HG02938 (cell line): ENCODE measurements at regions not wholly inside any gene's neighbourhood (a gene's known extent, or its start where the extent isn't known, plus 50 kb on each side); places are given as distances from the start of the nearest gene placed in this dataset.
"Not testable (repeated sequence)": the region's sequence is repeated elsewhere in the genome, so short reads cannot be mapped to it uniquely, and the experiment has no call there.

Experiments used
- ATAC-seq: cut with Tn5 transposase; IDR thresholded peaks from one replicate; pipeline ENCODE4 v1.9.1; 2021; ENCODE audit warnings: mild to moderate bottlenecking, moderate library complexity; ENCODE audit not compliant: unreplicated experiment

DNA sequence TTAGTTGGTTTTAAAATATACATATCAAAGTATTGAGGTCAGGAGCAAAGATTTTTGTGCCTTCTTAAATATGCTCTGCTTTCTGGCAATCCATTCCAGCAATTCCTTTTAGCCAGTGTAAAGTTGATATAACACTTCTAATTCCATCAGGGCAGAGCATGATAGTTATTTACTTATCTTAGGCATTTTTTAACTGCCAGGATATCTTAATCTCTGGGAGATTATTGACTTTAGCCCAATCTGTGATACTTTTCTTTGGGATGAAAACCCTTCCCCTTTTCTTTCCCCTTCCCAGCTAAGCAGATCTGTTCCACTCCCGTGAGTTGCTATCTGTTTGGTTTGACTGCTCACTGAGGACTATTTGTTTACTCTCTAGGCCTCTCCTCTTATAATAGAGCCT, 168.7 kb upstream of the RSPO3 start:
- no peak for ATAC-seq

DNA sequence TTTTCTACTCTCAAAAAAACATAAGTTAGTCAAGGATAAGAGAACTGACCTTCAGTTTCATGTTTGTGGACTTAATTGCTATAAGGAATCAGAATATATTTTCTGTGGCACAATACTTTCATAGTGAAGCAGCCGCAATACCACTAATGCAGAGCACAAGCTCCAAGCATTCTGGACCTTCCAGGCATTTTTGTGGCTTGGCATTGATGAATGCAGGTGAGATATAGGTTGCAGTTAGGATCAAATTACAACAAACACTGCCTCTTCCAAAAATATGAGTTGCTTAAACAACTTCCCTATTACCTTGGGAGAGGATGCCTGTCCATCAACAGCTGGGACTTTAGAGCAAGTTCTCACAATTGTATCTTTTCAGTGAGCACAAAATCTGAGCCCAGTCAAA, 162.8 kb upstream of the RSPO3 start:
- ATAC-seq, result no peak

DNA sequence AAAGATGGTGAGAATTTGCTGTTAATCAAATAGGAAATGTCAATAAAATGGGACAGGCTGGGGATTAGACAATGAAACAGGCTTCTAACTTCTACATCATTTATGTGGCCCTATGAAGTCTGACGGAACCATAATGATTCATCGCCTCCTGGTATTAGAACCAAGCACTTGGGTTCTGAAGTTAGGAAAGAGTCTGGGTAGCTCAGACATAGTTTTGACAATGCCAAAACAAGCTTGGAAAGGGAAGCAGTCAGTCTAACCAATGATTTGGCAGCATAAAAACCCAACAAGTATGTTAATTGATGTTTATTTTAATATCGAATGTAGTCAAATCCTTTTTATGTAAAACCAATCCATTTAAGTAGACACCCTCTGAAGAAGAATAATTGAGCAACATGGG, 160.8 kb upstream of the RSPO3 start:
- no peak for ATAC-seq

DNA sequence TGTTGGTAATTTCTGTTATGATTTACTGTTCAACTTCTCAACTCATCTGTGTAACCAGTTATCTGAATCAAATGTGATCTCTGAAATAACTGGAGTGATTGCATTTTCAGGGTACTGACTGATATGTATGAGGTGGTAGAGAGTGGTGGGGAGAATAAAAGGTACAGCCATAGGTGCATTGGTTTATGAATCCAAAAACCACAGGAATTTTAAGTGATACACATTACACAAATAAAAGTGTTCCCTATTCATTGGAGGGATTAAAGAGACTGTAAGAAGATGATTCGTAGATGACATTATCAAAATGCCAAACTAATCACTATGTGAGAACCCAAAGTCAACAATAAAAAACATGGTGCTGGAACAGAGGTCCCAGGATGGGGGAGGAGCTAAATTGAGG, 158.7 kb upstream of the RSPO3 start:
- no peak for ATAC-seq

DNA sequence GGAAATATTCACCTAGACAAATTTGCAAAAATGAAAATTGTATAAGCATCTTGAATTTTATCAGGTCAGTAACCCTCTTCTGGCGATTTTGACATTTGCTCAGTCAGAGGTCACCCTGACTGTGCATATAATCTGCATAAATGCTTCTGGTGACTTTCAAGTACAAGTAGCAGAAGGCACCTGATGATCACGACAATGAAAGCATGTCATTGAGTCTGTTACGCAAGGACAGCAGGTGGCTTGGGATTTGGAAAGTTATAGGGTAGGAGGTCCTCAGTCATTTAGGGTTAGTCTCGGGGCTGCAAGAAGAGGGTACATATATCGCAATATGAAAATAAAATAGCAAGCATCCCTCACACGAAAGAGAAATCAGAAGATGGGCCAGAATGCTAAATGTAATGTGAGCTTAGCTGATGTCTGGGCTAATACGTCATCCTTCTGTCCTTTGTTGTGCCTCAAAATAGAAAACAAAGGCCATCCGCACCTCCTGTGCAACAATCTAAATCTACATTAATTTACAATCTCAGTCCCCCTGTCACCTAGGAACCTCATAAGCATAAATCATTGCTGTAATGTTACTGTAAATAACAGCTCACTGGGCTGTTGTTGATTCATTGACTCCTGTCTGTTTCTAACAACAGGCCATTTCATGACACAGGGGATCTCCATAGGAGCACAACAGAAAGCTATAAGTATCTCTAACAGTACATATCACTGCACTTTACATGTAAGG, 155.2 kb upstream of the RSPO3 start:
- ATAC-seq, result no peak

DNA sequence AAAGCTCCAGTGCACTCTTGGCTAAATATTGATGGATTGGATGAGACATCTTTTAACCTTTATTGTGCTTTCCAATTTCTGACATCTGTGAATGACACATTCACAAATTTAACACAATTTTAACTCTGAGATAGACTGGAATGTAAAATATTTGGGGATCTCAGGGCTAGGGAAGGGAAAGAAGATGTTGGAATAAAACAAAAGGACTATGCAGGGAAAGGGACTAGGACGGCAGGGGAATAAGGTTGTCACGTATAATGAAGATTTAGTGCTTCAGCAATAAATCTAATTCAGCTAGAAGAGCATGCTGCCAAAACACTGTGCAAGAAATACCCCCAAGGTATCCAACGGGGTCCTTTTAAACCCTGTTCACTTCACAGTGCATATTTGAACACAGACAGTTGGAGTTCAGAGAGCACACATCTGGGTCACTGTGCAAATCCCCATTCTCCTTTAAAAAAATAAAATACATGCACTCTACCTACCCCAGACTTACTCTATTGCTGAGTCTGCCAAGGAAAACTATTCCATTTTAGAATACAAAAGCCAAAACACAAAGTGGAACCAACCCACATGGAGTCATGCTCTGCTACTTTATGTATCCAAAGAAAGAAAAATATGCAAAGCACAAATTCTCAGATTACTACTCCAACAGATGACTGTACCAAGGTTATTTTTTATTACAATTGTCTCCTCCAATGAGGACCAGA, 151.0 kb upstream of the RSPO3 start:
- ATAC-seq, result no peak

DNA sequence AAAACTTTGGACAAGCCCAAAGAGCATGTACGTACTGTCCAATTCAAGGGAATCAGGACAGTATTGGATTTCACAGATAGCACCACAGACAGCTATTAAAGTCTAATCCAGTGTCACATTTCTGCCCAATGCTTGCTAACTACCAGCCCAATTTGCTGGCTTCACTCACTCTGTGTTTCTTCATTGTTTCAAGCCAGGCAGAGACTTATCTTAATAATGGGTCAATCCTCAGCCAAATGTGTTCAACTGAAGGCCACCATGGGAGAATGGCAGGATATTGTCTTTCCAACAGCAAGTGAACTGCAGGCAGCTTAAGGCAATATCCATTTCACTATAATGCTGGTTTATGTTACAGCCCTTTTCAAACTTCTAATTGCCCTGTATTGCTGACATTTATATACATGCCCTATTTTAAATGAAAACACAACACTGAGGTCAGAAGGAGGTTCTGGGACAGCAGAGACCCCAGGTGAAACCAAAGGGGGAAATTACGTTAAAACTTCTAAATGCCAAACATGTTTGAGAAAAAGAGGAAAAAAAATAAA, 142.1 kb upstream of the RSPO3 start:
- ATAC-seq, result no peak

DNA sequence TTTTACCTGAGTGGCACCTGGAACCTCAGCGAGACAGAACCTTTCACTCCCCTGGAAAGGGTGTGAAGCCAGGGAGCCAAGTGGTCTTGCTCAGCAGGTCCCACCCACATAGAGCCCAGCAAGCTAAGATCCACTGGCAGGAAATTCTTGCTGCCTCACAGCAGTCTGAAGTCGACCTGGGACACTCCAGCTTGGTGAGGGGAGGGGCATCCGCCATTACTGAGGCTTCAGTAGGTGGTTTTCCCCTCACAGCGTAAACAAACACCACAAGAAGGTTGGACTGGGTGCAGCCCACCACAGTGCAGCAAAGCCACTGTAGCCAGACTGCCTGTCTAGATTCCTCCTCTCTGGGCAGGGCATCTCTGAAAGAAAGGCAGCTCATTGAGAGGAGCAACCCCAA, 134.7 kb upstream of the RSPO3 start:
- no peak for ATAC-seq

DNA sequence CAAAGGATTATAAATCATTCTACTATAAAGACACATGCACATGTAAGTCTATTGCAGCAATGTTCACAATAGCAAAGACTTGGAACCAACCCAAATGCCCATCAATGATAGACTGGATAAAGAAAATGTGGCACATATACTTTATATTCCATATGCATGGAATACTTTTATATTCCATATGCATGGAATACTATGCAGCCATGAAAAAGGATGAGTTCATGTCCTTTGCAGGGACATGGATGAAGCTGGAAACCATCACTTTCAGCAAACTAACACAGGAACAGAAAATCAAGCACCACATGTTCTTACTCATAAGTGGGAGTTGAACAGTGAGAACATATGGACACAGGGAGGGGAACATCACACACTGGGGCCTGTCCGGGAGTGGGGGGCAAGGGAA, 130.3 kb upstream of the RSPO3 start:
- ATAC-seq, result not testable (repeated sequence)

DNA sequence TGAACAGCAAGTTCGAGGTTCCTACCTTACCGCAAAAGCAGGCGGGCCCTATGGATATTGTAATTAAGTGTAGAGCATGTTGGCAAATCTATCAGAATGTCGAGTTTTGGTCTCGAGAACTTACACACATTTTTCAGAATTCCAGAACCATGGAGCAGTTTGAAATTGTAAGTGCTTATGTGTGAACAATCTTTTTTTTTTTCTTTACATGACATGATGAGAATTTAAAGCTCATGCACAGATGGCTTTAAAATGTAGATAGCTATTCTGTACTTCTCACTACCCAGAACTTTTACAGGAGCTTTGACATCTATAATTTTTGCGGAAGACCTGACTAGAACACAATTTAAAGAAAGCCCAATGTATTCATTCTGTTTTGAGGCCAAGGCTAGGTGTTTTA, 117.8 kb upstream of the RSPO3 start:
- no peak for ATAC-seq

DNA sequence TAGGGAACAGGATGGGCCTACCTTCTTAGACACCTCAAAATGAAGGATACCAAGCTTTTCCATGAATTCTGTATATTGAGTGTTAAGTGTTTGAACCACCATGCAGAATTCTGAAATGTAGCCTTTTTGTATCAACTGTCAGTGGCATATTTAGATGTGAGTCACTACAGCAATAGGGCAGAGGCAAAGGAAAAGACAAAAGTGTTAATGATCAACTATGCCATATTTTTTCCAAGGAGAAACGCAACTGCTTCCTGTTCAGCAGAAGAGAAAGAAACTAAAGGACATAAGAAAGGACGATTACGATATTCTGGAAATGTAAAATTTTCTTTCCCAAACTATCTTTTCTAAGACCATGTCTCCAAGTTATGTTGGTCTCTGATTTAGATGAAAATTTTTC, 104.6 kb upstream of the RSPO3 start:
- no peak for ATAC-seq

DNA sequence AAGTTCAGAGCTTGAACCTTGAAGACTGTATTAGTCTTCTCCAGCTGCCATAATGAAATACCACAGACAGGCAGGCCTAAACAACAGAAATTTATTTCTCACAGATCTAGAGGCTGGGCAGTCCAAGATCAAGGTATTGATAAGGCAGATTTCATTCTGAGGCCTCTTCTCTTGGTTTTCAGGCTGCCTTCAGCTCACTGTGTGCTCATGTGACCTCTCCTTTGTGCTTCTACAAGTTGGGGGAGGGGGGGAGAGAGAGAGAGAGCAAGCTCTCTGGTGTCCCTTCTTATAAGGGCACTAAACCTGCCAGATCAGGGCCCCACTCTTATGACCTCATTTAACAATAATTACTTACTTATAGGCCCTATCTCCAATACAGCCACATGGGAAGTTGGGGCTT, 102.6 kb upstream of the RSPO3 start:
- ATAC-seq, result no peak

DNA sequence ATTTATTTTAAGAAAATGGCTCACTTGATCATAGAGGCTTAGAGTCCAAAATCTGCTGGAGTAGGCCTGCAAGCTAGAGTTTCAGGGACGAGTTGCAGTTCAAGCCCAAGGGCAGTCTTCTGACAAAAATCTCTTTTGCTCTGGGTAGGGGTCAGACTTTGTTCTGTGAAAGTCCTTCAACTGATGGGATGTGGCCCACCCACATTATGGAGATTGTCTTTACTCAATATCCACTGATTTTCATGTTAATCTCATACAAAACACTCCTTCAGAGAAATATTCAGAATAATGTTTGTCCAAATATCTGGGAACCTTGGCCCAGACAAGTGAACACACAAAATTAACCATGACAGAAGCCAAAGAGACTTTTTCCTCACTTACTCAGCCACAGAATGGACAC, 98.6 kb upstream of the RSPO3 start:
- ATAC-seq, result no peak

DNA sequence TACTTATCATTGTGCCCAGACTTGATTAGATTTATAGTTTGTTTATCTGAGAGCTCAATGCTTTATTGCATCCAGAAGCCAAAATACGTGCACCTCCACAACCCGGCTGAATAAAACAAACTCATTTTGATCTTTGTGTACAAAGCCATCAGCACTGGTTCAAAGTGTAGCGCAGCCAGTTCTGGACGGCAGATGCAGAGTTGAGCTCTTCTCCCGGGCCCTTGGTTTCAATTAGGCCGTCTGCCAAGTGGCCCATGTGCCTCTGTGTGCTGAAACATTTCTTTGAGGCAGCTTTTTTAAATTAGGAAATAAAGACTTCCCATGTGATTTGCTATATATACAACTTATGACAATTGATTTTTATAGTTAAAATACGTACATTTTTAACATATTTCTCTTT, 96.2 kb upstream of the RSPO3 start:
- no peak for ATAC-seq

DNA sequence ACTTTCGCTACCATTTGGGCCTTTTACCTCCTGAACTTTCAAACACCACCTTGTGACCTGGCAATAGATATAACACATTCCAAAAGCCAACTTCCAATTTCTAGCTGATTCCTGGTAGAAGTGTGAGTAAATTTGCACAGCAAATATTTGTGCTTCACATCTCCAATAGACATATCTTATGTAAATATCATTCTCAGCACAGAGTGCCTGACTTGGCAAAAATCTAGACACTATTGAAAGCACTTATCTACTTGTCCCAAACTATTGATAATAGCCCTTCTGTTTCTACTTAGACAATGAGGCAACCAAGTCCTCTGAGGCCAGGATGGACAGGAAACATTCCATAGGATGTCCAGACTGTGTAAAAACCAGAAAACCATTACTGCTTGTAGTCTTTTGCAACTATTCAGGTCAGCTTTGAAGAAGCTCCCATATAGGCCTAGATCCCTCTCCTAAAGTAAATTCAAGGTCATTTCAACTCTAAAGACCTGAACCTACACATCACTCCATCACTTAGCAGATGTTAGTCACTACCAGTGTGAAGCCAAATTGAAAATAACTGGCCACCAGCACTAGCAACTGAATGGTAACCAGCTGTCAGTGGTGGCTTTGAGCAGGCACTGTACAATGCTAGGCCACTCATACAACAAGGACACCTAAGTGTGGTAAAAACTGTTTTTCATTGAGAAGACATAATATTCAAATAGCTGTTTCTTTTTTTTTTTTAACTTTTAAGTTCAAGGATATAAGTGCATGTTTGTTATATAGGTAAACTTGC, 95.3 kb upstream of the RSPO3 start:
- ATAC-seq, result no peak

DNA sequence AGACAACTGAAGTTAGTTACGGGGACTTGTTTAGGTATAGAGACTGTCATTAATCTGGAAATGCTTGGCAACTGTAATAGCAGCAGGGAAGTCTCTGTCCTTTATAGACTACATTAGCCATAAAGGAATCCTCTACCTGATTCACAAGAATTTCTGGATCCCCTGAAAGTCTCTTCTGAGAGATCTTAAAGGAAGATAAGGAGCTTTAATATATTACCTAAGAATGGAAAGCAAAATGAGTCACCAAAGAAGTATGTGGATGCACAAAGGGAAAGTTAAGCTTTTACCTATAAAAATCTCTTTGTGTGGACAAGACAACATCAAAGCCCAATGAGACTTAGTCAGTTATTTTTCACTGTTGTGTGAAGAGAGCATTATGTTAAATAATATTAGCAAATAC, 92.2 kb upstream of the RSPO3 start:
- no peak for ATAC-seq

DNA sequence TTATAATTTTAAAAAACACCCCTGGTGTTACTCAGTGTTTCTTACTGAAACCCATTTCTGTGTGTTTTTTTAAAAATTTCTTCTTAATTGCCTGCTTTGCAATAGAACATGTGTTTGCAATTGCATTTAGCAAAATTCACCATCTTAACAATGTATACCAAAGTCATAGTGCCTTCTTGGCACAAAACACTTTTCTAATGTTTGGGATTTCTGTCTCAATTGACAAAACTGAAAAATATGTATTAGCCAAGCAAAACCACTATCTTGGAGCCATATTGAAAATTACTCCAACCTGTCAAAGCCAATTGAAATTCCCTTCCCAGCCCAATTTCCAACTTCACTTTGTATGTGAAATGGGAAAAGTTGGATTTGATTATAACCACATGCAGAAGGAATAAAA, 88.4 kb upstream of the RSPO3 start:
- ATAC-seq, result no peak

DNA sequence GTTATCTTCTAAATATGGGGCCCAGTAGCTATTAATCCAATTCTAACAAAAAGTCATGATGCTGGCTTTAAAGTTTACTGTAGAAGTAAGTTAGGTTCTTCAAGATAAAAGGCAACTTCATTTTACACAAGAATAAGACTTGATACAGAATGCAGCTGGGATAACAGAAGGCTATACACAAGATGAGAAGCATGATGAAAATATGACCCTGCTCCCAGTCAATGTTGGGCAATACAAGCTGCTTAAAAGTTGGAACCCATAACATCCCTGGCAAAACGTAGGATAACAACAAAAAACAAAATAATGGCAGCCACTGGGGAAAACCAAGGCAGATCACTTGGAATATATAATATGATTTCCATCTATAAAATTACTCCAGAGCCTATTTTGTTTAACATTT, 87.6 kb upstream of the RSPO3 start:
- no peak for ATAC-seq

DNA sequence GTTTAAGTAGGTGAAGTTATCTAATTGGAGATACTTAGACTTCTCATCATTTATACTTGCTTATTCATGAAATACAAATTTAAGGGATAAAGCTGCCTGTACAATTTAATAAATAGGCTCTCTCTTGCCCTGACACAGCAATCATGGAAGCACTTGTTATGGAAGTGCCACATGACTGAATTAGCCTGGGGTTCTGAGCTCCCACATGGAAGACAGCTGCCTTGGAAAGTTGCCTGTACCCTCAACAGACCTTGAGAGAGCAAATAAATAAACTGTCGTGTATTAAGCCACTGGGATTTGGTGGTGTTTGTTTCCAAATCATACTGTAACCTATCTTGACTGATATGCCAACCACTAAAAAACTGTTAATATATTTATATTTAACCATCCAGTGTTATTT, 87.0 kb upstream of the RSPO3 start:
- no peak for ATAC-seq

DNA sequence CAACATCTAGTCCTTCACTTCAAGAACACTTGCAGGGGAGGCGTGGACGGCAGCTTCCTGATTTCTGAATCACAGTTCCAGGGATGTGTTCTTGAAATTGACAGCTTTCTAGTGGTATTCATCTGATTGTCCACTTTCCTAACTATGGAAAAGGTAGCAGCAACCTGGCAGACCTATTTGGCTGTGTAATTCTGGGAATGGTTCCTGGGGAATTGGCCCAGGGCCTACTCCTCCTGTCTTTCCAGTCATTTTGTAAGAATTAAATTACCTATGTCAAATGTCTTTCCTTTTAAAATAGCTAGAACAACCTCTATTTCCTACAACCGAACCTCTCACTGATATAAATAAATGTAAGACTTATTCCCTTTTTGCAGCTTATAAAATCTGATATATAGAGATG, 85.5 kb upstream of the RSPO3 start:
- no peak for ATAC-seq

DNA sequence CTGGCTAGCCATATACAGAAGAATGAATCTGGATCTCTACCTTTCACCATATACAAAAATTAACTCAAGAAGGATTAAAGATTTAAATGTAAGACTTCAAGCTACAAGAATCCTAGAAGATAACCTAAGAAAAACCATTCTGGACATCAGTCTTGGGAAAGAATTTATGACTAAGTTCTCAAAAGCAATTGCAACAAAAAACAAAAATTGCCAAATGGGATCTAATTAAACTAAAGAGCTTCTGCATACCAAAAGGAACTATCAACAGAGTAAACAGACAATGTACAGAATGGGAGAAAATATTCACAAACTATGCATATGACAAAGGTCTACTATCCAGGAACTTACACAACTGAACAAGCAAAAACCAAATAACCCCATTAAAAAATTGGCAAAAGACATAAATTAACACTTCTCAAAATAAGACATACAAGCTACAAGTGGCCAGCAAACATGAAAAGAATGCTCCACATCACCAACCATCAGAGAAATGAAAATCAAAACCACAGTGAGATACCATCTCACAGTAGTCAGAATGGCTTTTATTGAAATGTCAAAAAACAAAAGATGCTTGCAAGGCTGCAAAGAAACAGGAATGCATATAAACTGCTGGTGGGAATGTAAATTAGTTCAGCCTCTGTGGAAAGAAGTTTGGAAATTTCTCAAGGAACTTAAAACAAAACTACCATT, 66.8 kb upstream of the RSPO3 start:
- ATAC-seq, result no peak
